ENCODE measurements at regions not wholly inside any gene's neighbourhood (a gene's known extent, or its start where the extent isn't known, plus 50 kb on each side); places are given as distances from the start of the nearest gene placed in this dataset.
"Not testable (repeated sequence)": the region's sequence is repeated elsewhere in the genome, so short reads cannot be mapped to it uniquely, and the experiment has no call there.

DNA sequence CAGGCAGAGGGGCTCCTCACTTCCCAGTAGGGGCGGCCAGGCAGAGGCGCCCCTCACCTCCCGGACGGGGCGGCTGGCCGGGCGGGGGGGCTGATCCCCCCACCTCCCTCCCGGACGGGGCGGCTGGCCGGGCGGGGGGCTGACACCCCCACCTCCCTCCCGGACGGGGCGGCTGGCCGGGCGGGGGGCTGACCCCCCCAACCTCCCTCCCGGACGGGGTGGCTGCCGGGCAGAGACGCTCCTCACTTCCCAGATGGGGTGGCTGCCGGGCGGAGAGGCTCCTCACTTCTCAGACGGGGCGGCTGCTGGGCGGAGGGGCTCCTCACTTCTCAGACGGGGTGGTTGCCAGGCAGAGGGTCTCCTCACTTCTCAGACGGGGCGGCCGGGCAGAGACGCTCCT lies 80.0 kb upstream of the PNPT1 start:
- H2BK15ac ChIP-seq (ENCODE audit: low read length); H3K18ac ChIP-seq (ENCODE audit: low read length); H3K4me1 ChIP-seq (ENCODE audit: control insufficient read depth in 2 of 2, insufficient read depth in 1 of 2, low read depth in 1 of 2, low read length in 2 of 2); H2BK12ac ChIP-seq (ENCODE audit: low read length); H3K36me3 ChIP-seq (replicated peaks in 1 of 2; ENCODE audit: control insufficient read depth in 2 of 2, insufficient read depth in 2 of 2, low read length in 2 of 2); H3K4ac ChIP-seq (ENCODE audit: low read length); H3K9me3 ChIP-seq (replicated peaks in 1 of 2; ENCODE audit: control insufficient read depth in 2 of 2, insufficient read depth in 1 of 2, low read depth in 1 of 2, low read length in 2 of 2); H3K4me2 ChIP-seq (ENCODE audit: insufficient read depth, low read length, poor library complexity, severe bottlenecking); H3K4me3 ChIP-seq (ENCODE audit: low read length in 2 of 2); H2AK5ac ChIP-seq (ENCODE audit: low read depth, low read length); H3K27ac ChIP-seq (replicated peaks; ENCODE audit: low read length); H3K23ac ChIP-seq (ENCODE audit: low read depth, low read length, poor library complexity); H3K79me1 ChIP-seq (ENCODE audit: low read depth, low read length); H3K9ac ChIP-seq (ENCODE audit: low read depth, low read length, poor library complexity); DNase-seq (ENCODE audit: low spot score); H2BK120ac ChIP-seq (ENCODE audit: low read depth, low read length); H2AFZ ChIP-seq (ENCODE audit: low read length); H4K8ac ChIP-seq (ENCODE audit: low read depth, low read length); H2BK5ac ChIP-seq (ENCODE audit: low read length); H4K91ac ChIP-seq (ENCODE audit: low read depth, low read length, poor library complexity); H3K14ac ChIP-seq (ENCODE audit: low read length): not testable (repeated sequence)
- H3K27me3 ChIP-seq (ENCODE audit: control insufficient read depth in 3 of 3, insufficient read depth in 3 of 3, low read depth in 1 of 3, low read length in 3 of 3): peaks cover 0 to 14% (median 0%) of the 10 kb centered on the region in 3 experiments
- no CpG with 5 or more reads among the region's 31 CpGs for WGBS, 2 donors (ENCODE audit: extremely low coverage in 2 of 2, insufficient read length in 2 of 2, insufficient replicate concordance in 1 of 2)

GRCh38 chr2:55772109-55772980 lies 78.7 kb upstream of the PNPT1 start:
- H3K23ac ChIP-seq (ENCODE audit: low read depth, low read length, poor library complexity): no peak overlapping the region
- no peak overlapping the region for H3K27ac ChIP-seq (replicated peaks; ENCODE audit: low read length)
- no peak overlapping the region for H3K4ac ChIP-seq (ENCODE audit: low read length)
- H3K9ac ChIP-seq (ENCODE audit: low read depth, low read length, poor library complexity): no peak overlapping the region
- H3K18ac ChIP-seq (ENCODE audit: low read length): no peak overlapping the region
- H2AFZ ChIP-seq (ENCODE audit: low read length): no peak overlapping the region
- no peak overlapping the region for H2BK12ac ChIP-seq (ENCODE audit: low read length)
- H3K4me2 ChIP-seq (ENCODE audit: insufficient read depth, low read length, poor library complexity, severe bottlenecking): no peak overlapping the region
- no peak overlapping the region for H2BK15ac ChIP-seq (ENCODE audit: low read length)
- no peak overlapping the region for H4K8ac ChIP-seq (ENCODE audit: low read depth, low read length)
- H3K79me1 ChIP-seq (ENCODE audit: low read depth, low read length): no peaks in the 10 kb centered on the region
- WGBS, 2 donors (ENCODE audit: extremely low coverage in 2 of 2, insufficient read length in 2 of 2, insufficient replicate concordance in 1 of 2): no CpG with 5 or more reads among the region's 7 CpGs
- no peak overlapping the region for H2BK120ac ChIP-seq (ENCODE audit: low read depth, low read length)
- no peaks in the 10 kb centered on the region for H3K36me3 ChIP-seq (replicated peaks in 1 of 2; ENCODE audit: control insufficient read depth in 2 of 2, insufficient read depth in 2 of 2, low read length in 2 of 2)
- H3K9me3 ChIP-seq (replicated peaks in 1 of 2; ENCODE audit: control insufficient read depth in 2 of 2, insufficient read depth in 1 of 2, low read depth in 1 of 2, low read length in 2 of 2): peaks cover 0 to 2% of the 10 kb centered on the region in 2 donors
- no peak overlapping the region for H3K4me3 ChIP-seq (ENCODE audit: low read length in 2 of 2)
- no peak for DNase-seq (ENCODE audit: low spot score)
- no peaks in the 10 kb centered on the region for H3K4me1 ChIP-seq (ENCODE audit: control insufficient read depth in 2 of 2, insufficient read depth in 1 of 2, low read depth in 1 of 2, low read length in 2 of 2)
- peaks cover 0 to 14% (median 0%) of the 10 kb centered on the region in 3 experiments for H3K27me3 ChIP-seq (ENCODE audit: control insufficient read depth in 3 of 3, insufficient read depth in 3 of 3, low read depth in 1 of 3, low read length in 3 of 3)
- no peak overlapping the region for H2BK5ac ChIP-seq (ENCODE audit: low read length)
- no peak overlapping the region for H4K91ac ChIP-seq (ENCODE audit: low read depth, low read length, poor library complexity)
- no peak overlapping the region for H3K14ac ChIP-seq (ENCODE audit: low read length)
- H2AK5ac ChIP-seq (ENCODE audit: low read depth, low read length): no peak overlapping the region

DNA sequence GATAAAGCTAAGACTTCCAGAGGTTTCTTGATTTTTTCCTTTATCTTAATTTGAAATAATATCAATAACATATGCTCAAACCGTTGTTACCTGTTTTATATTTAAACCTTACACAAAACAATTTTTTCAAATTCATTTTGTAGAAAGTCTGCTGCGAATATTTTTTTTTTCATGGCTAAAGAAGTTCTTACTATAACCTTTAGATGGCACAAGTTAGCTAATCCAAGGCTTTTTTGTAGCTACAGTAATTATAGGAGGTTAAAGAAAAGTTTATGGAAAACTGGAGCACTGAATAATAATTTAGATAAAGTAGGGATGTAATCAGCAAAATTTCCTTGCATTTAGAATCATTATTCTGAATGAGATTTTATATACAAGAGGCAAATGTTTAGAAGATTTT lies 78.0 kb upstream of the PNPT1 start:
- no peak overlapping the region for H2AK5ac ChIP-seq (ENCODE audit: low read depth, low read length)
- H3K79me1 ChIP-seq (ENCODE audit: low read depth, low read length): no peaks in the 10 kb centered on the region
- H4K8ac ChIP-seq (ENCODE audit: low read depth, low read length): no peak overlapping the region
- no peak overlapping the region for H2BK15ac ChIP-seq (ENCODE audit: low read length)
- no peak for DNase-seq (ENCODE audit: low spot score)
- H3K14ac ChIP-seq (ENCODE audit: low read length): no peak overlapping the region
- no peak overlapping the region for H3K4ac ChIP-seq (ENCODE audit: low read length)
- no peak overlapping the region for H2BK12ac ChIP-seq (ENCODE audit: low read length)
- no peak overlapping the region for H3K4me2 ChIP-seq (ENCODE audit: insufficient read depth, low read length, poor library complexity, severe bottlenecking)
- no peak overlapping the region for H3K18ac ChIP-seq (ENCODE audit: low read length)
- H3K4me1 ChIP-seq (ENCODE audit: control insufficient read depth in 2 of 2, insufficient read depth in 1 of 2, low read depth in 1 of 2, low read length in 2 of 2): no peaks in the 10 kb centered on the region
- WGBS, 2 donors (ENCODE audit: extremely low coverage in 2 of 2, insufficient read length in 2 of 2, insufficient replicate concordance in 1 of 2): no CpG with 5 or more reads among the region's 2 CpGs
- no peak overlapping the region for H3K4me3 ChIP-seq (ENCODE audit: low read length in 2 of 2)
- no peak overlapping the region for H4K91ac ChIP-seq (ENCODE audit: low read depth, low read length, poor library complexity)
- no peaks in the 10 kb centered on the region for H3K36me3 ChIP-seq (replicated peaks in 1 of 2; ENCODE audit: control insufficient read depth in 2 of 2, insufficient read depth in 2 of 2, low read length in 2 of 2)
- no peak overlapping the region for H3K9ac ChIP-seq (ENCODE audit: low read depth, low read length, poor library complexity)
- no peak overlapping the region for H3K27ac ChIP-seq (replicated peaks; ENCODE audit: low read length)
- H3K27me3 ChIP-seq (ENCODE audit: control insufficient read depth in 3 of 3, insufficient read depth in 3 of 3, low read depth in 1 of 3, low read length in 3 of 3): peaks cover 0 to 14% (median 0%) of the 10 kb centered on the region in 3 experiments
- H2BK120ac ChIP-seq (ENCODE audit: low read depth, low read length): no peak overlapping the region
- H2BK5ac ChIP-seq (ENCODE audit: low read length): no peak overlapping the region
- H2AFZ ChIP-seq (ENCODE audit: low read length): no peak overlapping the region
- no peak overlapping the region for H3K23ac ChIP-seq (ENCODE audit: low read depth, low read length, poor library complexity)
- H3K9me3 ChIP-seq (replicated peaks in 1 of 2; ENCODE audit: control insufficient read depth in 2 of 2, insufficient read depth in 1 of 2, low read depth in 1 of 2, low read length in 2 of 2): peaks cover 0 to 2% of the 10 kb centered on the region in 2 donors

- Histone ChIP-seq H3K4me3 (ENCODE audit: low read length in 2 of 2) (no peak overlapping the region), H2AFZ (ENCODE audit: low read length) (no peak overlapping the region), H3K36me3 (replicated peaks in 1 of 2; ENCODE audit: control insufficient read depth in 2 of 2, insufficient read depth in 2 of 2, low read length in 2 of 2) (no peaks in the 10 kb centered on the region), H3K79me1 (ENCODE audit: low read depth, low read length) (no peaks in the 10 kb centered on the region), H3K18ac (ENCODE audit: low read length) (no peak overlapping the region), H2BK15ac (ENCODE audit: low read length) (no peak overlapping the region), H2BK120ac (ENCODE audit: low read depth, low read length) (no peak overlapping the region), H2BK12ac (ENCODE audit: low read length) (no peak overlapping the region), H2AK5ac (ENCODE audit: low read depth, low read length) (no peak overlapping the region), H3K27ac (replicated peaks; ENCODE audit: low read length) (no peak overlapping the region), H4K91ac (ENCODE audit: low read depth, low read length, poor library complexity) (no peak overlapping the region), H3K27me3 (ENCODE audit: control insufficient read depth in 3 of 3, insufficient read depth in 3 of 3, low read depth in 1 of 3, low read length in 3 of 3) (peaks cover 0 to 14% (median 0%) of the 10 kb centered on the region in 3 experiments), H3K14ac (ENCODE audit: low read length) (no peak overlapping the region), H2BK5ac (ENCODE audit: low read length) (no peak overlapping the region), H3K9ac (ENCODE audit: low read depth, low read length, poor library complexity) (no peak overlapping the region), H3K23ac (ENCODE audit: low read depth, low read length, poor library complexity) (no peak overlapping the region), H3K9me3 (replicated peaks in 1 of 2; ENCODE audit: control insufficient read depth in 2 of 2, insufficient read depth in 1 of 2, low read depth in 1 of 2, low read length in 2 of 2) (peaks cover 0 to 2% of the 10 kb centered on the region in 2 donors), H3K4ac (ENCODE audit: low read length) (no peak overlapping the region), H3K4me2 (ENCODE audit: insufficient read depth, low read length, poor library complexity, severe bottlenecking) (no peak overlapping the region), H4K8ac (ENCODE audit: low read depth, low read length) (no peak overlapping the region), H3K4me1 (ENCODE audit: control insufficient read depth in 2 of 2, insufficient read depth in 1 of 2, low read depth in 1 of 2, low read length in 2 of 2) (no peaks in the 10 kb centered on the region)
- no CpG with 5 or more reads among the region's 2 CpGs for WGBS, 2 donors (ENCODE audit: extremely low coverage in 2 of 2, insufficient read length in 2 of 2, insufficient replicate concordance in 1 of 2)
- DNase-seq (ENCODE audit: low spot score): no peak
Observed at GRCh38 chr2:55768991-55769390, 75.3 kb upstream of the PNPT1 start.

Measured in neuronal stem cell (in vitro differentiated cells).